A549 (cell line): ENCODE measurements at regions not wholly inside any gene's neighbourhood (a gene's known extent, or its start where the extent isn't known, plus 50 kb on each side); places are given as distances from the start of the nearest gene placed in this dataset.

Source experiments
- ATAC-seq, 2 experiments: fragments of 200-7000 bp in 1 of 2; fragments of >200 bp in 1 of 2; cut with Nextera tagmentation in 1 of 2; cut with Tn5 transposase in 1 of 2; 3 replicates each; pipeline versions ENCODE4 v1.8.0 to v1.9.1; 2018 to 2020; ENCODE audit warnings: mild to moderate bottlenecking in 1 of 2, moderate library complexity in 1 of 2
- CTCF ChIA-PET: fragments of 300-600 bp; sonication (Branson Sonifier 250); formaldehyde crosslinking; extraction: SDS; loops from one replicate; lab custom pipeline; 2021; ENCODE audit warnings: antibody characterized with exemption, inconsistent platforms; lab: Yijun Ruan, JAX
- POLR2A ChIA-PET: fragments of 350-600 bp; formaldehyde crosslinking; extraction: SDS; loops from one replicate; lab custom pipeline; 2021; ENCODE audit warnings: antibody characterized with exemption, inconsistent platforms; lab: Yijun Ruan, JAX
- DNase-seq, 2 experiments: peaks; one replicate each; pipeline versions ENCODE4 v3.0.0 to v3.0.0-alpha.2; 2011 to 2016; ENCODE audit warnings: low read depth in 1 of 2, low spot score in 1 of 2
- FAIRE-seq: peaks from 2 replicates; lab custom pipeline; 2011; peaks lifted over from hg19 to GRCh38; lab: Jason Lieb, UNC
- H3K27ac ChIP-seq, 2 experiments: fragments of >200 bp; sonication (Bioruptor Twin); formaldehyde crosslinking; 3 replicates each; pipeline ENCODE4 v1.5.1; 2016 to 2017
- H3K4me1 ChIP-seq: fragments of >200 bp; sonication (Bioruptor Twin); formaldehyde crosslinking; 3 replicates; pipeline ENCODE4 v1.6.1; 2016
- H3K4me2 ChIP-seq: fragments of >200 bp; sonication (Bioruptor Twin); formaldehyde crosslinking; 3 replicates; pipeline ENCODE4 v1.6.1; 2016
- H3K4me3 ChIP-seq: fragments of >200 bp; sonication (Bioruptor Twin); formaldehyde crosslinking; 3 replicates; pipeline ENCODE4 v1.5.1; 2016
- H3K9me3 ChIP-seq: fragments of >200 bp; sonication (Bioruptor Twin); formaldehyde crosslinking; 3 replicates; pipeline ENCODE4 v1.6.1; 2016
- BCL3 ChIP-seq: fragments of >200 bp; sonication (Bioruptor Twin); formaldehyde crosslinking; IDR thresholded peaks from 3 replicates; pipeline ENCODE4 v1.6.1; 2016
- BHLHE40 ChIP-seq: IDR thresholded peaks from 2 replicates; pipeline ENCODE4 v1.6.1; 2012; ENCODE audit warnings: low read depth, low read length, inconsistent platforms
- CHD2 ChIP-seq: fragments of 150-350 bp; IDR thresholded peaks from 2 replicates; pipeline ENCODE4 v1.6.1; 2014; ENCODE audit warnings: low read length; ENCODE audit not compliant: partially characterized antibody
- CHD4 ChIP-seq: fragments of 200-600 bp; sonication (generic); IDR thresholded peaks from 2 replicates; pipeline ENCODE4 v1.6.1; 2016; ENCODE audit warnings: antibody characterized with exemption, mild to moderate bottlenecking, borderline replicate concordance
- CTCF ChIP-seq: fragments of >200 bp; sonication (Bioruptor Twin); formaldehyde crosslinking; IDR thresholded peaks from 3 replicates; pipeline ENCODE4 v1.5.1; 2016
- EP300 ChIP-seq, 2 experiments: fragments of >200 bp; sonication (Bioruptor Twin); formaldehyde crosslinking; IDR thresholded peaks; 2 replicates in 1 of 2; 3 replicates in 1 of 2; pipeline ENCODE4 v1.6.1; 2016 to 2017
- FOSB ChIP-seq: fragments of 250-450 bp; sonication (Bioruptor Pico); IDR thresholded peaks from 2 replicates; pipeline ENCODE4 v1.5.0; 2020; ENCODE audit warnings: mild to moderate bottlenecking, moderate library complexity
- FOXS1 ChIP-seq: fragments of 250-450 bp; sonication (Bioruptor Pico); IDR thresholded peaks from 2 replicates; pipeline ENCODE4 v1.5.0; 2020; ENCODE audit warnings: mild to moderate bottlenecking, moderate library complexity
- GATA3 ChIP-seq: IDR thresholded peaks from 2 replicates; pipeline ENCODE4 v1.6.1; 2012; ENCODE audit warnings: borderline replicate concordance
- HDAC2 ChIP-seq: fragments of 200-600 bp; sonication (generic); IDR thresholded peaks from 2 replicates; pipeline ENCODE4 v1.6.1; 2016
- HOXA7 ChIP-seq: fragments of 250-450 bp; sonication (Bioruptor Pico); IDR thresholded peaks from 2 replicates; pipeline ENCODE4 v1.5.0; 2020; ENCODE audit warnings: mild to moderate bottlenecking, moderate library complexity
- JUNB ChIP-seq: fragments of >200 bp; sonication (Bioruptor Twin); formaldehyde crosslinking; IDR thresholded peaks from 2 replicates; pipeline ENCODE4 v1.6.1; 2016
- KDM5A ChIP-seq: fragments of 200-600 bp; sonication (generic); IDR thresholded peaks from 2 replicates; pipeline ENCODE4 v1.6.1; 2016; ENCODE audit warnings: antibody characterized with exemption, mild to moderate bottlenecking
- MAFK ChIP-seq: fragments of 450-650 bp; IDR thresholded peaks from 2 replicates; pipeline ENCODE4 v1.6.1; 2014; ENCODE audit not compliant: partially characterized antibody
- MAX ChIP-seq: IDR thresholded peaks from 2 replicates; pipeline ENCODE4 v1.6.1; 2012
- NPAS2 ChIP-seq: fragments of 250-450 bp; sonication (Bioruptor Pico); IDR thresholded peaks from 2 replicates; pipeline ENCODE4 v1.8.0; 2022; ENCODE audit warnings: mild to moderate bottlenecking, moderate library complexity, borderline replicate concordance
- RAD21 ChIP-seq, 2 experiments: fragments of >200 bp in 1 of 2; sonication (Bioruptor Twin) in 1 of 2; formaldehyde crosslinking in 1 of 2; IDR thresholded peaks in 1 of 2; conservative IDR thresholded peaks in 1 of 2; 2 replicates in 1 of 2; 3 replicates in 1 of 2; pipeline ENCODE4 v1.6.1; 2012 to 2018; ENCODE audit warnings: inconsistent platforms in 1 of 2
- RARB ChIP-seq: fragments of 250-450 bp; sonication (Bioruptor Pico); IDR thresholded peaks from 2 replicates; pipeline ENCODE4 v1.8.0; 2021; ENCODE audit warnings: mild to moderate bottlenecking, moderate library complexity
- REST ChIP-seq: fragments of 200-600 bp; sonication (generic); IDR thresholded peaks from 2 replicates; pipeline ENCODE4 v1.6.1; 2016; ENCODE audit warnings: antibody characterized with exemption, mild to moderate bottlenecking, moderate library complexity
- SREBF2 ChIP-seq: fragments of 450-650 bp; IDR thresholded peaks from 2 replicates; pipeline ENCODE4 v1.6.1; 2014; ENCODE audit warnings: mild to moderate bottlenecking, moderate library complexity
- USF2 ChIP-seq: fragments of 450-650 bp; IDR thresholded peaks from 2 replicates; pipeline ENCODE4 v1.6.1; 2014; ENCODE audit warnings: antibody characterized with exemption
- ZFP36 ChIP-seq: fragments of 450-650 bp; IDR thresholded peaks from 2 replicates; pipeline ENCODE4 v1.6.1; 2014; ENCODE audit warnings: borderline replicate concordance; ENCODE audit not compliant: partially characterized antibody
- WGBS: methylation state at CpG from one replicate; pipeline ENCODE4 v1.1.6; 2017; ENCODE audit errors: missing lambda C conversion rate; 5-methylcytosine and 5-hydroxymethylcytosine counted together

GRCh38 chr3:65145680-65146079, 457.9 kb upstream of the ADAMTS9 start:
- Histone ChIP-seq H3K4me1 (no peaks in the 10 kb centered on the region), H3K27ac (no peak overlapping the region), H3K9me3 (no peaks in the 10 kb centered on the region), H3K4me3 (no peak overlapping the region), H3K4me2 (no peak overlapping the region)
- ATAC-seq (no peak), DNase-seq (no peak), FAIRE-seq (no peak)
- ChIA-PET CTCF (no interaction called here), POLR2A (no interaction called here)
- WGBS: 12% methylated on average over 1 of the region's 1 CpG
- TF ChIP-seq JUNB (no peak), USF2 (no peak), KDM5A (no peak), SREBF2 (no peak), HDAC2 (no peak), BCL3 (no peak), FOSB (CRISPR knock-in tag) (no peak), HOXA7 (CRISPR knock-in tag) (no peak), EP300 (IDR thresholded peaks at IDR 0.05) (no peak), RAD21 (conservative IDR thresholded peaks at IDR 0.05 in 1 of 2, IDR thresholded peaks at IDR 0.05 in 1 of 2) (no peak), NPAS2 (CRISPR knock-in tag) (no peak)

- ChIA-PET CTCF (no interaction called here), POLR2A (no interaction called here)
- TF ChIP-seq FOXS1 (CRISPR knock-in tag) (no peak), CHD2 (no peak), CTCF (no peak)
- no peak for ATAC-seq
- Histone ChIP-seq H3K4me3 (no peak overlapping the region), H3K9me3 (no peaks in the 10 kb centered on the region), H3K4me1 (no peaks in the 10 kb centered on the region), H3K4me2 (no peak overlapping the region), H3K27ac (no peak overlapping the region)
- FAIRE-seq: no peak
- DNase-seq: no peak
Observed at GRCh38 chr3:65144791-65145351, 457.1 kb upstream of the ADAMTS9 start.

GRCh38 chr3:65142456-65142855, 454.7 kb upstream of the ADAMTS9 start:
- POLR2A ChIA-PET: no interaction called here
- Histone ChIP-seq H3K4me2 (no peak overlapping the region), H3K4me3 (no peak overlapping the region), H3K9me3 (no peaks in the 10 kb centered on the region)
- no peak for ATAC-seq
- no peak for DNase-seq
- FAIRE-seq: no peak
- TF ChIP-seq MAFK (no peak), GATA3 (no peak), USF2 (no peak), CHD4 (no peak), REST (no peak), FOSB (CRISPR knock-in tag) (no peak), BHLHE40 (no peak), MAX (no peak), ZFP36 (no peak), RARB (CRISPR knock-in tag) (no peak), JUNB (no peak), CTCF (no peak), NPAS2 (CRISPR knock-in tag) (no peak)
- TF ChIP-seq, all 56 proteins: peak for 0
- Histone ChIP-seq H3K27ac (no peak overlapping the region), H3K4me1 (no peaks in the 10 kb centered on the region)
- CTCF ChIA-PET: no interaction called here
